H9 (cell line): ENCODE measurements at regions not wholly inside any gene's neighbourhood (a gene's known extent, or its start where the extent isn't known, plus 50 kb on each side); places are given as distances from the start of the nearest gene placed in this dataset.

Experiments used
- DNase-seq: peaks from one replicate; pipeline ENCODE4 v3.0.0-alpha.2; 2017
- H2AFZ ChIP-seq: one replicate; pipeline ENCODE4 v1.6.1; 2013; ENCODE audit warnings: mild to moderate bottlenecking, low read length, control low read depth, moderate library complexity
- H2AK5ac ChIP-seq: 2 replicates; pipeline ENCODE4 v1.6.1; 2013; ENCODE audit warnings: low read length, control low read depth, mixed read lengths; ENCODE audit not compliant: insufficient read length
- H2BK120ac ChIP-seq: one replicate; pipeline ENCODE4 v1.6.1; 2013; ENCODE audit warnings: low read depth, mild to moderate bottlenecking, low read length, control low read depth, inconsistent platforms; ENCODE audit not compliant: poor library complexity, severe bottlenecking
- H2BK12ac ChIP-seq: 2 replicates; pipeline ENCODE4 v1.6.1; 2013; ENCODE audit warnings: low read length, control low read depth, mixed read lengths, low read depth; ENCODE audit not compliant: insufficient read length
- H2BK15ac ChIP-seq: 2 replicates; pipeline ENCODE4 v1.6.1; 2013; ENCODE audit warnings: low read depth, low read length, control low read depth
- H2BK20ac ChIP-seq: one replicate; pipeline ENCODE4 v1.6.1; 2013; ENCODE audit warnings: low read depth, mild to moderate bottlenecking, low read length, control low read depth, inconsistent platforms; ENCODE audit not compliant: poor library complexity, severe bottlenecking
- H2BK5ac ChIP-seq: 2 replicates; pipeline ENCODE4 v1.6.1; 2013; ENCODE audit warnings: low read length, control low read depth, mixed read lengths; ENCODE audit not compliant: insufficient read length
- H3K14ac ChIP-seq: 2 replicates; pipeline ENCODE4 v1.6.1; 2013; ENCODE audit warnings: low read length, control low read depth; ENCODE audit not compliant: insufficient read depth
- H3K18ac ChIP-seq: 2 replicates; pipeline ENCODE4 v1.6.1; 2013; ENCODE audit warnings: low read depth, mild to moderate bottlenecking, mixed read lengths, low read length, control low read depth; ENCODE audit not compliant: insufficient read length
- H3K23ac ChIP-seq: 2 replicates; pipeline ENCODE4 v1.6.1; 2013; ENCODE audit warnings: low read length, control low read depth, mixed read lengths, low read depth; ENCODE audit not compliant: insufficient read length
- H3K23me2 ChIP-seq: 2 replicates; pipeline ENCODE4 v1.6.1; 2013; ENCODE audit warnings: low read depth, mild to moderate bottlenecking, mixed read lengths, low read length, control low read depth; ENCODE audit not compliant: insufficient read length, poor library complexity, severe bottlenecking
- H3K27ac ChIP-seq: 2 replicates; pipeline ENCODE4 v1.5.1; 2013; ENCODE audit warnings: low read length, control low read depth, mixed read lengths, low read depth; ENCODE audit not compliant: insufficient read length
- H3K27me3 ChIP-seq: 2 replicates; pipeline ENCODE4 v1.6.1; 2013; ENCODE audit warnings: low read length, control low read depth, inconsistent platforms; ENCODE audit not compliant: insufficient read depth
- H3K4ac ChIP-seq: 2 replicates; pipeline ENCODE4 v1.6.1; 2013; ENCODE audit warnings: low read depth, mild to moderate bottlenecking, control low read depth, inconsistent platforms, low read length, moderate library complexity
- H3K4me1 ChIP-seq: 2 replicates; pipeline ENCODE4 v1.6.1; 2013; ENCODE audit warnings: low read length, control low read depth, inconsistent platforms; ENCODE audit not compliant: insufficient read depth
- H3K4me2 ChIP-seq: 2 replicates; pipeline ENCODE4 v1.6.1; 2013; ENCODE audit warnings: low read length, control low read depth, mixed read lengths; ENCODE audit not compliant: insufficient read length, insufficient read depth
- H3K56ac ChIP-seq: 2 replicates; pipeline ENCODE4 v1.6.1; 2013; ENCODE audit warnings: low read depth, mild to moderate bottlenecking, mixed read lengths, low read length, control low read depth; ENCODE audit not compliant: insufficient read length
- H3K79me1 ChIP-seq: 2 replicates; pipeline ENCODE4 v1.6.1; 2013; ENCODE audit warnings: low read depth, mild to moderate bottlenecking, moderate library complexity, low read length, control low read depth, inconsistent platforms; ENCODE audit not compliant: insufficient read depth, poor library complexity, severe bottlenecking
- H3K79me2 ChIP-seq: 2 replicates; pipeline ENCODE4 v1.6.1; 2013; ENCODE audit warnings: low read length, control low read depth, inconsistent platforms; ENCODE audit not compliant: insufficient read depth
- H3K9ac ChIP-seq: 2 replicates; pipeline ENCODE4 v1.6.1; 2013; ENCODE audit warnings: low read length, control low read depth, mixed read lengths; ENCODE audit not compliant: insufficient read length; ENCODE audit errors: extremely low read depth
- H3K9me3 ChIP-seq: one replicate; pipeline ENCODE4 v1.6.1; 2013; ENCODE audit warnings: low read depth, low read length, inconsistent platforms; ENCODE audit not compliant: control insufficient read depth
- H3T11ph ChIP-seq: one replicate; pipeline ENCODE4 v1.6.1; 2013; ENCODE audit warnings: mild to moderate bottlenecking, low read length, control low read depth, inconsistent platforms
- H4K20me1 ChIP-seq: one replicate; pipeline ENCODE4 v1.6.1; 2013; ENCODE audit not compliant: control insufficient read depth, insufficient read length, insufficient read depth
- H4K5ac ChIP-seq: 2 replicates; pipeline ENCODE4 v1.6.1; 2013; ENCODE audit warnings: low read depth, mild to moderate bottlenecking, mixed read lengths, low read length, control low read depth; ENCODE audit not compliant: insufficient read length
- H4K8ac ChIP-seq: replicated peaks from 2 replicates; pipeline ENCODE4 v1.6.1; 2013; ENCODE audit warnings: low read length, control low read depth, mixed read lengths, low read depth; ENCODE audit not compliant: insufficient read length
- H4K91ac ChIP-seq: 2 replicates; pipeline ENCODE4 v1.6.1; 2013; ENCODE audit warnings: low read depth, mild to moderate bottlenecking, moderate library complexity, mixed read lengths, low read length, control low read depth; ENCODE audit not compliant: insufficient read length
- H3K27ac Mint-ChIP-seq, 3 experiments: 2 replicates in 2 of 3; 3 replicates in 1 of 3; pipeline ENCODE4 v1.8.0; 2020 to 2021; ENCODE audit warnings: mixed read lengths in 3 of 3, mild to moderate bottlenecking in 1 of 3, moderate library complexity in 1 of 3
- H3K27me3 Mint-ChIP-seq: 2 replicates; pipeline ENCODE4 v1.8.0; 2021; ENCODE audit warnings: low read depth, mild to moderate bottlenecking, moderate library complexity, mixed read lengths
- H3K36me3 Mint-ChIP-seq, 3 experiments: 2 replicates in 2 of 3; 3 replicates in 1 of 3; pipeline ENCODE4 v1.8.0; 2020 to 2021; ENCODE audit warnings: low read depth in 3 of 3, mixed read lengths in 3 of 3; ENCODE audit not compliant: insufficient read depth in 1 of 3
- H3K4me1 Mint-ChIP-seq, 2 experiments: 2 replicates each; pipeline ENCODE4 v1.8.0; 2020; ENCODE audit warnings: mixed read lengths in 2 of 2
- H3K4me3 Mint-ChIP-seq, 2 experiments: 2 replicates in 1 of 2; 3 replicates in 1 of 2; pipeline ENCODE4 v1.8.0; 2020 to 2021; ENCODE audit warnings: mild to moderate bottlenecking in 2 of 2, mixed read lengths in 2 of 2, moderate library complexity in 1 of 2
- H3K9me3 Mint-ChIP-seq, 2 experiments: 2 replicates in 1 of 2; 3 replicates in 1 of 2; pipeline ENCODE4 v1.8.0; 2020; ENCODE audit warnings: mild to moderate bottlenecking in 2 of 2, mixed read lengths in 2 of 2, moderate library complexity in 1 of 2
- WGBS: extraction: QIAGEN DNeasy Blood & Tissue Kit; methylation state at CpG from one replicate; pipeline ENCODE4 v1.1.7; 2013; ENCODE audit warnings: missing lambda C conversion rate, low lambda C conversion rate, mixed read lengths; ENCODE audit not compliant: insufficient read length; ENCODE audit errors: extremely low coverage; 5-methylcytosine and 5-hydroxymethylcytosine counted together
- TF ChIP-seq, protein P1 (sequence below): fragments of 200-600 bp; sonication (generic); conservative IDR thresholded peaks from 3 replicates; pipeline ENCODE4 v1.8.0; 2021; ENCODE audit warnings: antibody characterized with exemption, mild to moderate bottlenecking

DNA sequence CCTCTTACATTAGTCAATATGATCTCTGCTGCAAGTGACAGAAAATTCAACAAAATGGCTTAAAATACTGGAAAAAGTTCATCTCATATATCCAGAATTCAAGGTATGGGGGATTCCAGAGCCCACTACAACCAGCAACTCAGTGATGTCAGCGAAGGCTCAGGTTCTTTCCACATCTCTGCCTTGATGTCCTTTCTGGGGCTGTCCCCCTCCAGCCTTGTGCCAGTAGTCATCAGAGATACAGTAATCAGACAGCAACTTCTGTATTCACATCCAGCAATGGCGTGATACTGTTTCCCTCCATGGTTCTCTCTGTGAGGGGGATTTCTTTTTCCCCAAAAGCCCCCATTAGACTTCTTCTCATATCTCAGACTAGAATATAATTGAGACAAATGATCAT is 103.4 kb upstream of the USP47 start:
- no peak overlapping the region for H3K4me3 Mint-ChIP-seq
- Histone ChIP-seq H3K56ac (no peak overlapping the region), H3K14ac (no peak overlapping the region), H4K91ac (no peak overlapping the region), H2BK5ac (no peak overlapping the region), H3K79me2 (no peaks in the 10 kb centered on the region), H3K4me2 (no peak overlapping the region), H4K20me1 (no peaks in the 10 kb centered on the region), H3K4ac (no peak overlapping the region), H2BK15ac (no peak overlapping the region), H2BK120ac (no peak overlapping the region), H2AK5ac (no peak overlapping the region), H3K4me1 (peaks cover 3% of the 10 kb centered on the region; the same call in 1 of the 2 replicates), H3T11ph (no peak overlapping the region), H3K79me1 (no peaks in the 10 kb centered on the region), H3K23ac (no peak overlapping the region), H2AFZ (no peak overlapping the region), H3K9ac (no peak overlapping the region), H4K5ac (no peak overlapping the region), H3K27ac (no peak overlapping the region), H3K27me3 (no peaks in the 10 kb centered on the region), H2BK12ac (no peak overlapping the region), H2BK20ac (no peak overlapping the region), H3K9me3 (no peaks in the 10 kb centered on the region), H4K8ac (no peak overlapping the region), H3K18ac (no peak overlapping the region), H3K23me2 (no peaks in the 10 kb centered on the region)
- H3K27me3 Mint-ChIP-seq, result no peaks in the 10 kb centered on the region
- no peaks in the 10 kb centered on the region for H3K9me3 Mint-ChIP-seq
- TF ChIP-seq, protein P1, sequence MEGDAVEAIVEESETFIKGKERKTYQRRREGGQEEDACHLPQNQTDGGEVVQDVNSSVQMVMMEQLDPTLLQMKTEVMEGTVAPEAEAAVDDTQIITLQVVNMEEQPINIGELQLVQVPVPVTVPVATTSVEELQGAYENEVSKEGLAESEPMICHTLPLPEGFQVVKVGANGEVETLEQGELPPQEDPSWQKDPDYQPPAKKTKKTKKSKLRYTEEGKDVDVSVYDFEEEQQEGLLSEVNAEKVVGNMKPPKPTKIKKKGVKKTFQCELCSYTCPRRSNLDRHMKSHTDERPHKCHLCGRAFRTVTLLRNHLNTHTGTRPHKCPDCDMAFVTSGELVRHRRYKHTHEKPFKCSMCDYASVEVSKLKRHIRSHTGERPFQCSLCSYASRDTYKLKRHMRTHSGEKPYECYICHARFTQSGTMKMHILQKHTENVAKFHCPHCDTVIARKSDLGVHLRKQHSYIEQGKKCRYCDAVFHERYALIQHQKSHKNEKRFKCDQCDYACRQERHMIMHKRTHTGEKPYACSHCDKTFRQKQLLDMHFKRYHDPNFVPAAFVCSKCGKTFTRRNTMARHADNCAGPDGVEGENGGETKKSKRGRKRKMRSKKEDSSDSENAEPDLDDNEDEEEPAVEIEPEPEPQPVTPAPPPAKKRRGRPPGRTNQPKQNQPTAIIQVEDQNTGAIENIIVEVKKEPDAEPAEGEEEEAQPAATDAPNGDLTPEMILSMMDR, result no peak
- DNase-seq, result no peak
- H3K36me3 Mint-ChIP-seq, result no peaks in the 10 kb centered on the region
- H3K27ac Mint-ChIP-seq, result no peak overlapping the region
- no CpG with 5 or more reads among the region's 2 CpGs for WGBS
- H3K4me1 Mint-ChIP-seq, result peaks cover 16 to 17% of the 10 kb centered on the region in 2 experiments
